ENCODE measurements at regions not wholly inside any gene's neighbourhood (a gene's known extent, or its start where the extent isn't known, plus 50 kb on each side); places are given as distances from the start of the nearest gene placed in this dataset.
A peak's percentile ranks its signal among the peaks of the same experiment; 100 is the strongest.

GRCh38 chr1:229863651-229864545, 203.1 kb upstream of the GALNT2 start:
- WGBS (ENCODE audit: insufficient coverage): 89% methylated on average over 9 of the region's 16 CpGs
- no peak overlapping the region for H3K4me3 Mint-ChIP-seq

More at GRCh38 chr1:229863651-229864545, 203.1 kb upstream of the GALNT2 start:
- no peak overlapping the region for H3K4me3 ChIP-seq (ENCODE audit: control extremely low read depth in 1 of 5, extremely low read depth in 1 of 5, insufficient read depth in 1 of 5, low read depth in 2 of 5, low read length in 4 of 5)
- H3K79me2 ChIP-seq (ENCODE audit: control insufficient read depth, insufficient read depth, low read length): no peaks in the 10 kb centered on the region
- Mint-ChIP-seq H3K9me3 (ENCODE audit: insufficient read depth) (no peaks in the 10 kb centered on the region), H3K4me1 (no peaks in the 10 kb centered on the region), H3K27ac (peak overlapping the region; percentile 46), H3K27me3 (no peaks in the 10 kb centered on the region)
- H3K9ac ChIP-seq (ENCODE audit: low read length): no peak overlapping the region
- no peaks in the 10 kb centered on the region for H4K20me1 ChIP-seq (ENCODE audit: control insufficient read depth, insufficient read depth, low read length, poor library complexity, severe bottlenecking)
- H3K4me2 ChIP-seq (replicated peaks; ENCODE audit: low read depth, low read length, poor library complexity, severe bottlenecking): no peak overlapping the region
- H2AFZ ChIP-seq (ENCODE audit: insufficient read depth, low read depth, low read length, poor library complexity, severe bottlenecking): no peak overlapping the region
- peaks cover 0 to 3% (median 0%) of the 10 kb centered on the region in 3 donors for H3K9me3 ChIP-seq (ENCODE audit: control extremely low read depth in 1 of 3, control insufficient read depth in 2 of 3, insufficient read depth in 1 of 3, low read length in 2 of 3)
- H3K27ac ChIP-seq (ENCODE audit: low read length in 2 of 2): no peak overlapping the region
- DNase-seq (no peak), ATAC-seq (ENCODE audit: low read depth) (no peak)
- no peaks in the 10 kb centered on the region for H3K36me3 ChIP-seq (replicated peaks in 1 of 2; ENCODE audit: control extremely low read depth in 1 of 2, control insufficient read depth in 1 of 2, extremely low read depth in 1 of 2, insufficient read depth in 2 of 2, low read length in 1 of 2)
- H3K27me3 ChIP-seq (replicated peaks in 1 of 4; ENCODE audit: control extremely low read depth in 1 of 4, control insufficient read depth in 3 of 4, insufficient read depth in 4 of 4, low read length in 3 of 4): no peaks in the 10 kb centered on the region
- ChIA-PET POLR2A (no interaction called here), CTCF (interaction anchor here (1.1 to 1.4 kb wide), 2 partner anchors 15 to 302 kb away, joined by 3 read pairs; no protein-coding TSS in a partner anchor)
- TF ChIP-seq EZH2 (IDR thresholded peaks at IDR 0.05; ENCODE audit: borderline replicate concordance, insufficient read depth, low read depth, low read length, poor library complexity, severe bottlenecking) (no peak), CTCF (IDR thresholded peaks at IDR 0.05) (no peak)
- H3K4me1 ChIP-seq (ENCODE audit: control insufficient read depth in 2 of 2, insufficient read depth in 2 of 2, low read length in 2 of 2): no peaks in the 10 kb centered on the region
- intact Hi-C loops (cut with micrococcal nuclease): no loop called here

All from B cell (primary cell).